ENCODE measurements at regions not wholly inside any gene's neighbourhood (a gene's known extent, or its start where the extent isn't known, plus 50 kb on each side); places are given as distances from the start of the nearest gene placed in this dataset.

DNA sequence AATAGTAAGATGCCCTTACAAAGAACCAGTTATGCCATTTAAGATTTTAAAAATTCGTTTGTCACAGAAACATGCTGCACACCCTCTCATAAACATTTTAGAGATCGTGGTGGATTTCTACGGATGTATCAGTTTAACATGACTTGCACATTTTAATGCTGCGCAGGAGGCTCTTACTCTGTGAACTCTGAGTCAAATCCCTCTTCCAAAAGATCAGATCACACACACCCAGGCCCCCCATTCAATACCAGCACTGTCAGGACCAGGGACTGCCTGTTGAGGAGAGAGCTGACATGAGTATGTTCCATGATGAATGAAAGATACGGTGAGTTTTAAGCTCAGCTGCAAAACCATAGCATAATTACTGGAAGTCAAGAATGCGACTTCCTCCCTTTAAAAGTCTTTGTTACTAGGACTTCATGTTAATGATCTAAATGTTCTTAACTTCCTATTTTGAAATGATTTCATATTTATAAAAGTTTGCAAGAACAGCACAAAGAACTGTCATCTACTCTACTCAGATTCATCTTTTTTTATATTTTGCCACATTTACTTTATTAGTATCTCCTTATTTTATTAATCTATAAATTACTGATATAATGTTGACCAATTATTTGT, 500.2 kb downstream of the GLRX3 start:
- TF ChIP-seq, protein P1, sequence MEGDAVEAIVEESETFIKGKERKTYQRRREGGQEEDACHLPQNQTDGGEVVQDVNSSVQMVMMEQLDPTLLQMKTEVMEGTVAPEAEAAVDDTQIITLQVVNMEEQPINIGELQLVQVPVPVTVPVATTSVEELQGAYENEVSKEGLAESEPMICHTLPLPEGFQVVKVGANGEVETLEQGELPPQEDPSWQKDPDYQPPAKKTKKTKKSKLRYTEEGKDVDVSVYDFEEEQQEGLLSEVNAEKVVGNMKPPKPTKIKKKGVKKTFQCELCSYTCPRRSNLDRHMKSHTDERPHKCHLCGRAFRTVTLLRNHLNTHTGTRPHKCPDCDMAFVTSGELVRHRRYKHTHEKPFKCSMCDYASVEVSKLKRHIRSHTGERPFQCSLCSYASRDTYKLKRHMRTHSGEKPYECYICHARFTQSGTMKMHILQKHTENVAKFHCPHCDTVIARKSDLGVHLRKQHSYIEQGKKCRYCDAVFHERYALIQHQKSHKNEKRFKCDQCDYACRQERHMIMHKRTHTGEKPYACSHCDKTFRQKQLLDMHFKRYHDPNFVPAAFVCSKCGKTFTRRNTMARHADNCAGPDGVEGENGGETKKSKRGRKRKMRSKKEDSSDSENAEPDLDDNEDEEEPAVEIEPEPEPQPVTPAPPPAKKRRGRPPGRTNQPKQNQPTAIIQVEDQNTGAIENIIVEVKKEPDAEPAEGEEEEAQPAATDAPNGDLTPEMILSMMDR (IDR thresholded peaks at IDR 0.05; ENCODE audit: low read length), result no peak
- no peak for TF ChIP-seq EZH2 (IDR thresholded peaks at IDR 0.05; ENCODE audit: borderline replicate concordance, low read length)
